Gastroesophageal sphincter (tissue), 3 donors: ENCODE measurements at regions not wholly inside any gene's neighbourhood (a gene's known extent, or its start where the extent isn't known, plus 50 kb on each side); places are given as distances from the start of the nearest gene placed in this dataset.

Experiments
- CTCF ChIP-seq, 4 experiments: fragments of 200-600 bp in 2 of 4; fragments of 450-650 bp in 2 of 4; sonication (generic) in 1 of 4; IDR thresholded peaks; one replicate each; pipeline ENCODE4 v1.5.1; 2017 to 2019; ENCODE audit warnings: antibody characterized with exemption in 4 of 4, mild to moderate bottlenecking in 2 of 4, moderate library complexity in 2 of 4
- EP300 ChIP-seq: sonication (generic); formaldehyde crosslinking; IDR thresholded peaks from one replicate; pipeline ENCODE4 v1.6.1; 2017; ENCODE audit warnings: antibody characterized with exemption, mild to moderate bottlenecking
- POLR2A ChIP-seq, 2 donors: fragments of 450-650 bp; IDR thresholded peaks; one replicate each; pipeline ENCODE4 v1.6.1; 2017; ENCODE audit warnings: antibody characterized with exemption in 2 of 2, mild to moderate bottlenecking in 2 of 2, moderate library complexity in 1 of 2
- POLR2AphosphoS5 ChIP-seq: sonication (generic); formaldehyde crosslinking; IDR thresholded peaks from one replicate; pipeline ENCODE4 v1.6.1; 2017; ENCODE audit warnings: antibody characterized with exemption

GRCh38 chr11:105265845-105266244 is 126.3 kb upstream of the CARD18 start:
- TF ChIP-seq EP300 (no peak), POLR2A (IDR thresholded peaks at IDR 0.05) (no peak), CTCF (IDR thresholded peaks at IDR 0.05) (no peak), POLR2AphosphoS5 (no peak)
